CD4-positive, alpha-beta T cell treated with Interleukin-4 for 4 hours (primary cell): ENCODE measurements at regions not wholly inside any gene's neighbourhood (a gene's known extent, or its start where the extent isn't known, plus 50 kb on each side); places are given as distances from the start of the nearest gene placed in this dataset.
"Not testable (repeated sequence)": the region's sequence is repeated elsewhere in the genome, so short reads cannot be mapped to it uniquely, and the experiment has no call there.

Source experiments
- DNase-seq: peaks from one replicate; pipeline ENCODE4 v3.0.0-alpha.2; 2020

- no peak for DNase-seq
Measured at GRCh38 chr17:63295839-63296590, 150.1 kb downstream of the CYB561 start.

GRCh38 chr17:63298916-63299315 lies 147.2 kb downstream of the CYB561 start:
- not testable (repeated sequence) for DNase-seq

- no peak for DNase-seq
Measured at GRCh38 chr17:63304704-63305261, 141.3 kb downstream of the CYB561 start.

GRCh38 chr17:63305857-63306256 lies 140.2 kb downstream of the CYB561 start:
- no peak for DNase-seq

GRCh38 chr17:63306855-63307254 lies 139.3 kb downstream of the CYB561 start:
- DNase-seq = no peak

- DNase-seq = no peak
Measured at GRCh38 chr17:63308272-63308671, 137.8 kb downstream of the CYB561 start.

GRCh38 chr17:63309021-63309420 lies 137.1 kb downstream of the CYB561 start:
- no peak for DNase-seq

- no peak for DNase-seq
Measured at GRCh38 chr17:63311416-63311937, 134.6 kb downstream of the CYB561 start.

- no peak for DNase-seq
Measured at GRCh38 chr17:63314761-63315160, 131.3 kb downstream of the CYB561 start.

GRCh38 chr17:63316100-63316499 lies 130.0 kb downstream of the CYB561 start:
- DNase-seq = no peak

GRCh38 chr17:63317166-63317840 lies 128.8 kb downstream of the CYB561 start:
- DNase-seq = no peak

GRCh38 chr17:63325808-63326207 lies 120.3 kb downstream of the CYB561 start:
- DNase-seq = no peak

- no peak for DNase-seq
Measured at GRCh38 chr17:63329876-63330275, 116.2 kb downstream of the CYB561 start.

GRCh38 chr17:63331301-63332061 lies 114.6 kb downstream of the CYB561 start:
- DNase-seq = no peak

- no peak for DNase-seq
Measured at GRCh38 chr17:63332286-63332685, 113.8 kb downstream of the CYB561 start.

GRCh38 chr17:63333869-63334268 lies 112.2 kb downstream of the CYB561 start:
- no peak for DNase-seq

- no peak for DNase-seq
Measured at GRCh38 chr17:63335831-63336230, 110.3 kb downstream of the CYB561 start.

GRCh38 chr17:63337579-63337978 lies 108.5 kb downstream of the CYB561 start:
- no peak for DNase-seq

GRCh38 chr17:63338272-63338671 lies 107.8 kb downstream of the CYB561 start:
- DNase-seq = no peak

- no peak for DNase-seq
Measured at GRCh38 chr17:63341276-63341675, 104.8 kb downstream of the CYB561 start.

- DNase-seq = no peak
Measured at GRCh38 chr17:63344383-63344782, 101.7 kb downstream of the CYB561 start.

- no peak for DNase-seq
Measured at GRCh38 chr17:63345611-63346010, 100.5 kb downstream of the CYB561 start.

- DNase-seq = no peak
Measured at GRCh38 chr17:63347475-63347874, 98.6 kb downstream of the CYB561 start.
